NCI-H1436 (cell line): ENCODE measurements at regions not wholly inside any gene's neighbourhood (a gene's known extent, or its start where the extent isn't known, plus 50 kb on each side); places are given as distances from the start of the nearest gene placed in this dataset.

ENCODE experiments used
- DNase-seq: peaks from one replicate; lab custom pipeline; 2025; lab: John Stamatoyannopoulos, UW

GRCh38 chr22:47391169-47392053 is 629.0 kb downstream of the TBC1D22A start:
- no peak for DNase-seq

GRCh38 chr22:47390026-47390970 is 627.8 kb downstream of the TBC1D22A start:
- no peak for DNase-seq

- no peak for DNase-seq
Observed at GRCh38 chr22:47389201-47389600, 626.8 kb downstream of the TBC1D22A start.

GRCh38 chr22:47388778-47389177 is 626.3 kb downstream of the TBC1D22A start:
- DNase-seq: no peak

- DNase-seq: no peak
Observed at GRCh38 chr22:47388331-47388730, 625.9 kb downstream of the TBC1D22A start.

- DNase-seq: no peak
Observed at GRCh38 chr22:47386812-47387510, 624.5 kb downstream of the TBC1D22A start.

GRCh38 chr22:47384977-47385376 is 622.5 kb downstream of the TBC1D22A start:
- DNase-seq: no peak

- DNase-seq: no peak
Observed at GRCh38 chr22:47382164-47382890, 619.9 kb downstream of the TBC1D22A start.

- DNase-seq: no peak
Observed at GRCh38 chr22:47381240-47381639, 618.8 kb downstream of the TBC1D22A start.

- DNase-seq: no peak
Observed at GRCh38 chr22:47380692-47381091, 618.2 kb downstream of the TBC1D22A start.

- DNase-seq: no peak
Observed at GRCh38 chr22:47379037-47379436, 616.6 kb downstream of the TBC1D22A start.

GRCh38 chr22:47377926-47378560 is 615.6 kb downstream of the TBC1D22A start:
- no peak for DNase-seq

- DNase-seq: no peak
Observed at GRCh38 chr22:47376901-47377505, 614.6 kb downstream of the TBC1D22A start.

- no peak for DNase-seq
Observed at GRCh38 chr22:47376322-47376700, 613.9 kb downstream of the TBC1D22A start.

GRCh38 chr22:47375621-47376321 is 613.3 kb downstream of the TBC1D22A start:
- DNase-seq: no peak

- DNase-seq: no peak
Observed at GRCh38 chr22:47374901-47375575, 612.6 kb downstream of the TBC1D22A start.

GRCh38 chr22:47374273-47374771 is 611.9 kb downstream of the TBC1D22A start:
- no peak for DNase-seq

- DNase-seq: no peak
Observed at GRCh38 chr22:47373648-47374272, 611.3 kb downstream of the TBC1D22A start.
